NCI-H2196 (cell line): ENCODE measurements at regions not wholly inside any gene's neighbourhood (a gene's known extent, or its start where the extent isn't known, plus 50 kb on each side); places are given as distances from the start of the nearest gene placed in this dataset.
A peak's percentile ranks its signal among the peaks of the same experiment; 100 is the strongest.

ENCODE experiments used
- DNase-seq: peaks from one replicate; lab custom pipeline; 2025; ENCODE audit not compliant: unreplicated experiment; lab: John Stamatoyannopoulos, UW

- no peak for DNase-seq
These were observed 147.0 kb upstream of the NAV2 start for GRCh38 chr11:19565639-19566038.

GRCh38 chr11:19562156-19562555, 150.5 kb upstream of the NAV2 start:
- no peak for DNase-seq

- no peak for DNase-seq
These were observed 151.6 kb upstream of the NAV2 start for GRCh38 chr11:19561011-19561410.

GRCh38 chr11:19560156-19560555, 152.5 kb upstream of the NAV2 start:
- no peak for DNase-seq

GRCh38 chr11:19559746-19560145, 152.9 kb upstream of the NAV2 start:
- DNase-seq: no peak

- DNase-seq: peak; percentile 47
These were observed 154.2 kb upstream of the NAV2 start for GRCh38 chr11:19558189-19558986.

GRCh38 chr11:19557720-19558140, 154.9 kb upstream of the NAV2 start:
- peak; percentile 76 for DNase-seq

GRCh38 chr11:19557185-19557584, 155.5 kb upstream of the NAV2 start:
- no peak for DNase-seq

- DNase-seq: no peak
These were observed 157.4 kb upstream of the NAV2 start for GRCh38 chr11:19555266-19555665.

- DNase-seq: peak; percentile 88
These were observed 158.8 kb upstream of the NAV2 start for GRCh38 chr11:19553683-19554333.

- no peak for DNase-seq
These were observed 159.9 kb upstream of the NAV2 start for GRCh38 chr11:19552656-19553260.

- no peak for DNase-seq
These were observed 160.5 kb upstream of the NAV2 start for GRCh38 chr11:19552161-19552560.

- no peak for DNase-seq
These were observed 161.2 kb upstream of the NAV2 start for GRCh38 chr11:19551457-19551856.

- no peak for DNase-seq
These were observed 165.6 kb upstream of the NAV2 start for GRCh38 chr11:19547044-19547443.

GRCh38 chr11:19546325-19546724, 166.3 kb upstream of the NAV2 start:
- peak; percentile 30 for DNase-seq

- DNase-seq: no peak
These were observed 171.1 kb upstream of the NAV2 start for GRCh38 chr11:19541521-19542049.

GRCh38 chr11:19539861-19540260, 172.8 kb upstream of the NAV2 start:
- DNase-seq: no peak

GRCh38 chr11:19537803-19538453, 174.7 kb upstream of the NAV2 start:
- no peak for DNase-seq

- no peak for DNase-seq
These were observed 176.5 kb upstream of the NAV2 start for GRCh38 chr11:19536131-19536530.

- no peak for DNase-seq
These were observed 182.1 kb upstream of the NAV2 start for GRCh38 chr11:19530505-19530904.

GRCh38 chr11:19526119-19526518, 186.5 kb upstream of the NAV2 start:
- no peak for DNase-seq
